ENCODE measurements at regions not wholly inside any gene's neighbourhood (a gene's known extent, or its start where the extent isn't known, plus 50 kb on each side); places are given as distances from the start of the nearest gene placed in this dataset.

GRCh38 chr1:5646486-5647149 lies 345.6 kb downstream of the NPHP4 start:
- Mint-ChIP-seq H3K4me1 (no peaks in the 10 kb centered on the region), H3K9me3 (ENCODE audit: insufficient read depth) (no peaks in the 10 kb centered on the region)

GRCh38 chr1:5645929-5646328 lies 346.3 kb downstream of the NPHP4 start:
- no peak overlapping the region for H3K4me2 ChIP-seq (replicated peaks; ENCODE audit: low read depth, low read length, poor library complexity, severe bottlenecking)
- intact Hi-C loops (cut with micrococcal nuclease): no loop called here
- peaks cover 0 to 6% (median 0%) of the 10 kb centered on the region in 4 experiments for H3K27me3 ChIP-seq (replicated peaks in 1 of 4; ENCODE audit: control extremely low read depth in 1 of 4, control insufficient read depth in 3 of 4, insufficient read depth in 4 of 4, low read length in 3 of 4)
- no peaks in the 10 kb centered on the region for H3K4me1 ChIP-seq (ENCODE audit: control insufficient read depth in 2 of 2, insufficient read depth in 2 of 2, low read length in 2 of 2)
- H3K36me3 ChIP-seq (replicated peaks in 1 of 2; ENCODE audit: control extremely low read depth in 1 of 2, control insufficient read depth in 1 of 2, extremely low read depth in 1 of 2, insufficient read depth in 2 of 2, low read length in 1 of 2): no peaks in the 10 kb centered on the region
- TF ChIP-seq EZH2 (IDR thresholded peaks at IDR 0.05; ENCODE audit: borderline replicate concordance, insufficient read depth, low read depth, low read length, poor library complexity, severe bottlenecking) (no peak), CTCF (IDR thresholded peaks at IDR 0.05) (no peak)
- ATAC-seq (ENCODE audit: low read depth): no peak
- no peaks in the 10 kb centered on the region for H3K4me1 Mint-ChIP-seq
- peaks cover 2% of the 10 kb centered on the region for H3K9me3 Mint-ChIP-seq (ENCODE audit: insufficient read depth)
- WGBS (ENCODE audit: insufficient coverage): 90% methylated on average over 4 of the region's 6 CpGs
- no peak overlapping the region for H3K27ac ChIP-seq (ENCODE audit: low read length in 2 of 2)
- no peaks in the 10 kb centered on the region for H3K79me2 ChIP-seq (ENCODE audit: control insufficient read depth, insufficient read depth, low read length)
- no peak overlapping the region for H3K4me3 Mint-ChIP-seq
- H3K4me3 ChIP-seq (ENCODE audit: control extremely low read depth in 1 of 5, extremely low read depth in 1 of 5, insufficient read depth in 1 of 5, low read depth in 2 of 5, low read length in 4 of 5): no peak overlapping the region
- no peak overlapping the region for H3K9ac ChIP-seq (ENCODE audit: low read length)
- no peak overlapping the region for H3K27ac Mint-ChIP-seq
- no peak overlapping the region for H2AFZ ChIP-seq (ENCODE audit: insufficient read depth, low read depth, low read length, poor library complexity, severe bottlenecking)
- peaks cover 0 to 35% (median 0%) of the 10 kb centered on the region in 3 donors for H3K9me3 ChIP-seq (ENCODE audit: control extremely low read depth in 1 of 3, control insufficient read depth in 2 of 3, insufficient read depth in 1 of 3, low read length in 2 of 3)
- ChIA-PET CTCF (no interaction called here), POLR2A (no interaction called here)
- H3K27me3 Mint-ChIP-seq: peaks cover 17% of the 10 kb centered on the region
- H4K20me1 ChIP-seq (ENCODE audit: control insufficient read depth, insufficient read depth, low read length, poor library complexity, severe bottlenecking): no peaks in the 10 kb centered on the region
- DNase-seq: no peak

More at GRCh38 chr1:5646486-5647149, 345.6 kb downstream of the NPHP4 start:
- H2AFZ ChIP-seq (ENCODE audit: insufficient read depth, low read depth, low read length, poor library complexity, severe bottlenecking): no peak overlapping the region
- no peaks in the 10 kb centered on the region for H3K36me3 ChIP-seq (replicated peaks in 1 of 2; ENCODE audit: control extremely low read depth in 1 of 2, control insufficient read depth in 1 of 2, extremely low read depth in 1 of 2, insufficient read depth in 2 of 2, low read length in 1 of 2)
- H3K27ac ChIP-seq (ENCODE audit: low read length in 2 of 2): no peak overlapping the region
- H3K27me3 ChIP-seq (replicated peaks in 1 of 4; ENCODE audit: control extremely low read depth in 1 of 4, control insufficient read depth in 3 of 4, insufficient read depth in 4 of 4, low read length in 3 of 4): peaks cover 0 to 7% (median 0%) of the 10 kb centered on the region in 4 experiments
- H4K20me1 ChIP-seq (ENCODE audit: control insufficient read depth, insufficient read depth, low read length, poor library complexity, severe bottlenecking): no peaks in the 10 kb centered on the region
- peaks cover 0 to 34% (median 0%) of the 10 kb centered on the region in 3 donors for H3K9me3 ChIP-seq (ENCODE audit: control extremely low read depth in 1 of 3, control insufficient read depth in 2 of 3, insufficient read depth in 1 of 3, low read length in 2 of 3)
- ChIA-PET CTCF (no interaction called here), POLR2A (no interaction called here)
- H3K4me3 ChIP-seq (ENCODE audit: control extremely low read depth in 1 of 5, extremely low read depth in 1 of 5, insufficient read depth in 1 of 5, low read depth in 2 of 5, low read length in 4 of 5): no peak overlapping the region
- H3K79me2 ChIP-seq (ENCODE audit: control insufficient read depth, insufficient read depth, low read length): no peaks in the 10 kb centered on the region
- 86% methylated on average over 7 of the region's 7 CpGs for WGBS (ENCODE audit: insufficient coverage)
- Mint-ChIP-seq H3K27ac (no peak overlapping the region), H3K4me3 (no peak overlapping the region), H3K27me3 (peaks cover 19% of the 10 kb centered on the region)
- ATAC-seq (ENCODE audit: low read depth) (no peak), DNase-seq (no peak)
- H3K4me1 ChIP-seq (ENCODE audit: control insufficient read depth in 2 of 2, insufficient read depth in 2 of 2, low read length in 2 of 2): no peaks in the 10 kb centered on the region
- no peak overlapping the region for H3K4me2 ChIP-seq (replicated peaks; ENCODE audit: low read depth, low read length, poor library complexity, severe bottlenecking)
- no peak for TF ChIP-seq CTCF (IDR thresholded peaks at IDR 0.05)
- no peak for TF ChIP-seq EZH2 (IDR thresholded peaks at IDR 0.05; ENCODE audit: borderline replicate concordance, insufficient read depth, low read depth, low read length, poor library complexity, severe bottlenecking)
- intact Hi-C loops (cut with micrococcal nuclease): no loop called here
- no peak overlapping the region for H3K9ac ChIP-seq (ENCODE audit: low read length)
